HG03103 (cell line): ENCODE measurements at regions not wholly inside any gene's neighbourhood (a gene's known extent, or its start where the extent isn't known, plus 50 kb on each side); places are given as distances from the start of the nearest gene placed in this dataset.

Source experiments
- ATAC-seq: cut with Tn5 transposase; IDR thresholded peaks from one replicate; pipeline ENCODE4 v1.9.1; 2021; ENCODE audit warnings: low read depth; ENCODE audit not compliant: unreplicated experiment

GRCh38 chr16:64149756-64150155 is 972.1 kb downstream of the CDH11 start:
- no peak for ATAC-seq

GRCh38 chr16:64148356-64148755 is 973.5 kb downstream of the CDH11 start:
- ATAC-seq: no peak

GRCh38 chr16:64147941-64148340 is 973.9 kb downstream of the CDH11 start:
- no peak for ATAC-seq

GRCh38 chr16:64144617-64145016 is 977.2 kb downstream of the CDH11 start:
- ATAC-seq: no peak

GRCh38 chr16:64138621-64139020 is 983.2 kb downstream of the CDH11 start:
- no peak for ATAC-seq

GRCh38 chr16:64138006-64138405 is 983.9 kb downstream of the CDH11 start:
- no peak for ATAC-seq

- ATAC-seq: no peak
Observed at GRCh38 chr16:64136743-64137142, 985.1 kb downstream of the CDH11 start.

- ATAC-seq: no peak
Observed at GRCh38 chr16:64136314-64136713, 985.5 kb downstream of the CDH11 start.

- no peak for ATAC-seq
Observed at GRCh38 chr16:64133366-64133765, 988.5 kb downstream of the CDH11 start.

GRCh38 chr16:64132759-64133361 is 989.0 kb downstream of the CDH11 start:
- ATAC-seq: no peak

- ATAC-seq: no peak
Observed at GRCh38 chr16:64132190-64132589, 989.7 kb downstream of the CDH11 start.

- no peak for ATAC-seq
Observed at GRCh38 chr16:64131423-64131822, 990.4 kb downstream of the CDH11 start.

- ATAC-seq: no peak
Observed at GRCh38 chr16:64130140-64130539, 991.7 kb downstream of the CDH11 start.

- ATAC-seq: no peak
Observed at GRCh38 chr16:64122177-64122576, 999.7 kb downstream of the CDH11 start.

- ATAC-seq: no peak
Observed at GRCh38 chr16:64121473-64121872, 1000.4 kb downstream of the CDH11 start.

GRCh38 chr16:64116151-64116550 is 1005.7 kb downstream of the CDH11 start:
- ATAC-seq: no peak

- no peak for ATAC-seq
Observed at GRCh38 chr16:64109241-64109640, 1012.6 kb downstream of the CDH11 start.

- no peak for ATAC-seq
Observed at GRCh38 chr16:64102654-64103053, 1019.2 kb downstream of the CDH11 start.

GRCh38 chr16:64098451-64098850 is 1023.4 kb downstream of the CDH11 start:
- ATAC-seq: no peak

- ATAC-seq: no peak
Observed at GRCh38 chr16:64096689-64097088, 1025.2 kb downstream of the CDH11 start.

- no peak for ATAC-seq
Observed at GRCh38 chr16:64094992-64095634, 1026.8 kb downstream of the CDH11 start.

GRCh38 chr16:64094181-64094965 is 1027.5 kb downstream of the CDH11 start:
- ATAC-seq: no peak
